Fibroblast of villous mesenchyme (primary cell): ENCODE measurements at regions not wholly inside any gene's neighbourhood (a gene's known extent, or its start where the extent isn't known, plus 50 kb on each side); places are given as distances from the start of the nearest gene placed in this dataset.

Experiments
- DNase-seq: peaks from one replicate; pipeline ENCODE4 v3.0.0-alpha.2; 2010; ENCODE audit warnings: low read depth
- H3K4me3 ChIP-seq: 2 replicates; pipeline ENCODE4 v1.5.1; 2011; ENCODE audit warnings: low read depth, mild to moderate bottlenecking, low read length
- CTCF ChIP-seq: IDR thresholded peaks from 2 replicates; pipeline ENCODE4 v1.5.1; 2012; ENCODE audit warnings: low read depth, mild to moderate bottlenecking, low read length; ENCODE audit not compliant: insufficient read depth

GRCh38 chr1:83813576-83813975 is 185.4 kb downstream of the TTLL7 start:
- no peak for TF ChIP-seq CTCF
- DNase-seq, result no peak
- H3K4me3 ChIP-seq, result no peak overlapping the region

GRCh38 chr1:83810144-83810543 is 188.8 kb downstream of the TTLL7 start:
- H3K4me3 ChIP-seq, result no peak overlapping the region
- DNase-seq, result no peak
- no peak for TF ChIP-seq CTCF

DNA sequence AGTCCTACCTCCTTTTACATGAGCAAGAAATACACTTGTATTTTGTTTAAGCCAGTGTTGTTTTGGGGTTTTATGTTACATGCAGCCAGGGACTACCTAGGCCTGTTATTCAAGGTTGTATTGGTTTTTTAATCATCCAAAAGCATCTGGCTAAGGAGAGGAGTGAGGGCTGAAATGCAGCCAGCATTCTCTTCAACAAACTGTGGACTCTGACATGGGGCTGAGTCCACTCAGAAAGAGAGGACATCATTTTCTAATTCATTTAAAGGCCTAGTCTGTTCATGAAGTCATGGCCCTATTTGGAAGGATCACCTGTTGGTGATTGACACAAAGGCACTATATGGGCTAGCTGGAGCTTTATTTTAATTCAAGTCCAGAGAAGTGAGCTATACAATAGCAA is 190.4 kb downstream of the TTLL7 start:
- DNase-seq, result no peak
- TF ChIP-seq CTCF, result no peak
- no peak overlapping the region for H3K4me3 ChIP-seq

GRCh38 chr1:83807821-83808220 is 191.1 kb downstream of the TTLL7 start:
- no peak overlapping the region for H3K4me3 ChIP-seq
- TF ChIP-seq CTCF, result no peak
- no peak for DNase-seq

GRCh38 chr1:83807231-83807630 is 191.7 kb downstream of the TTLL7 start:
- H3K4me3 ChIP-seq, result no peak overlapping the region
- no peak for TF ChIP-seq CTCF
- no peak for DNase-seq

- no peak overlapping the region for H3K4me3 ChIP-seq
- TF ChIP-seq CTCF, result no peak
- DNase-seq, result no peak
Measured at GRCh38 chr1:83805921-83806320, 193.0 kb downstream of the TTLL7 start.

GRCh38 chr1:83802460-83803152 is 196.3 kb downstream of the TTLL7 start:
- H3K4me3 ChIP-seq, result no peak overlapping the region
- TF ChIP-seq CTCF, result no peak
- no peak for DNase-seq
